Suprapubic skin (tissue), 4 donors: ENCODE measurements at regions not wholly inside any gene's neighbourhood (a gene's known extent, or its start where the extent isn't known, plus 50 kb on each side); places are given as distances from the start of the nearest gene placed in this dataset.

ENCODE experiments used
- DNase-seq, 2 donors: peaks; one replicate each; pipeline ENCODE4 v3.0.0-alpha.2; 2019; ENCODE audit warnings: low spot score in 2 of 2
- H3K27ac ChIP-seq: fragments of 200-600 bp; sonication (generic); one replicate; pipeline ENCODE4 v1.5.1; 2019
- H3K27me3 ChIP-seq: fragments of 200-600 bp; sonication (generic); one replicate; pipeline ENCODE4 v1.5.1; 2019
- H3K36me3 ChIP-seq: fragments of 200-600 bp; sonication (generic); one replicate; pipeline ENCODE4 v1.5.1; 2019
- H3K4me1 ChIP-seq: fragments of 200-600 bp; sonication (generic); one replicate; pipeline ENCODE4 v1.5.1; 2019
- H3K4me3 ChIP-seq: fragments of 200-600 bp; sonication (generic); one replicate; pipeline ENCODE4 v1.5.1; 2019; ENCODE audit warnings: mild to moderate bottlenecking
- H3K9me3 ChIP-seq: fragments of 200-600 bp; sonication (generic); one replicate; pipeline ENCODE4 v1.5.1; 2019
- CTCF ChIP-seq, 2 donors: fragments of 200-600 bp in 1 of 2; fragments of 450-650 bp in 1 of 2; sonication (generic) in 1 of 2; IDR thresholded peaks; one replicate each; pipeline ENCODE4 v1.5.1; 2016 to 2019; ENCODE audit warnings: antibody characterized with exemption in 2 of 2, mild to moderate bottlenecking in 1 of 2, moderate library complexity in 1 of 2
- EP300 ChIP-seq: sonication (generic); formaldehyde crosslinking; IDR thresholded peaks from one replicate; pipeline ENCODE4 v1.6.1; 2017; ENCODE audit warnings: antibody characterized with exemption
- POLR2A ChIP-seq, 2 donors: fragments of 450-650 bp; IDR thresholded peaks; one replicate each; pipeline ENCODE4 v1.6.1; 2017; ENCODE audit warnings: antibody characterized with exemption in 2 of 2, mild to moderate bottlenecking in 2 of 2, moderate library complexity in 2 of 2
- POLR2AphosphoS5 ChIP-seq, 3 donors: sonication (generic); formaldehyde crosslinking; IDR thresholded peaks; one replicate each; pipeline ENCODE4 v1.6.1; 2017; ENCODE audit warnings: antibody characterized with exemption in 3 of 3
- WGBS: methylation state at CpG from one replicate; pipeline ENCODE4 v1.1.5; 2018; 5-methylcytosine and 5-hydroxymethylcytosine counted together

DNA sequence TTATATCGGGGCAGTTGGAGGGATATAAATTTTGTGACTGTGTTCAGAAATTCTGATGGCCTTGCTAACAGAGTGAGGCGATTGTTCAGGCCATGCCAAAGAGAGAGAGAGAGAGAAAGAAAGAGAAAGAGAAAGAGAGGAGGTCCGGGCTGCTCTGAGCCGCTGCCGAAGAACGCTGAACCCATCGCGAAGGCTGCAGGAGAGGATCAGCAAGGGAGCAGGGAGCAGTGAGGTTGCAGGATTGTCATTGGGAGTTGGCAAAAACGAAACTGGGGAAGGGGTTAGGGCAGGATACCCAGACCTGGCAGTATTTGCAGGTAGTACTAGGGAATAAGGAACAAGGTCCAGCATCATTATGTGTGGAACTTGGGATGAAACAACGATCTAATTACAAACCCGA, 537.1 kb downstream of the INSC start:
- Histone ChIP-seq H3K4me1 (peaks cover 13% of the 10 kb centered on the region), H3K9me3 (no peaks in the 10 kb centered on the region), H3K4me3 (no peak overlapping the region), H3K27ac (no peak overlapping the region), H3K36me3 (no peaks in the 10 kb centered on the region), H3K27me3 (no peaks in the 10 kb centered on the region)
- TF ChIP-seq CTCF (IDR thresholded peaks at IDR 0.05): no peak
- TF ChIP-seq POLR2A (IDR thresholded peaks at IDR 0.05): no peak
- no peak for TF ChIP-seq EP300
- no peak for TF ChIP-seq POLR2AphosphoS5 (IDR thresholded peaks at IDR 0.05)
- no peak for DNase-seq
- 72% methylated on average over 11 of the region's 11 CpGs for WGBS

DNA sequence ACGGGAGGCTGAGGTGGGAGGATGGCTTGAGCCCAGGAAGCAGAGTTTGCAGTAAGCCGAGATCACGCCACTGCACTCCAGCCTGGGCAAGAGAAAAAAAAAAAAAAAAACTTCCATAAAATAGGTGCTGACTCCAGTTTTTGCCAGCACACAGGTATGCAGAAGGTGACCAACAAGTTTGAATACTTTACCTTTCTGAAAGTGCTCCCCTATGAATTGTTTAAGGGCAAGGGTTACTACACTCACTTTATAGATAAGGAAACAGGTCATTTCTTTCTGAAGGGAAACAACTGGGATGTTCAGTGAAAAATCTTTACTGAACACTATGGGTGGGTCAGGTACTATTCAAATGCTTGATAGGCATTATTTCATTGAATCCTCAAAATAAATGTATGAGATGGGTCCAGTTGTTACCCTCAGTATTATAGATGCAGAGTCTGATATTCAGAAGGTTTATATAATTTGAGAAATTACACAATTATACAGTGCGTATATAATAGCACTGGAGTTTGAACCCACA, 538.5 kb downstream of the INSC start:
- Histone ChIP-seq H3K4me3 (no peak overlapping the region), H3K9me3 (no peaks in the 10 kb centered on the region), H3K4me1 (peaks cover 13% of the 10 kb centered on the region), H3K36me3 (no peaks in the 10 kb centered on the region), H3K27me3 (no peaks in the 10 kb centered on the region), H3K27ac (no peak overlapping the region)
- DNase-seq: no peak
- TF ChIP-seq EP300 (no peak), POLR2A (IDR thresholded peaks at IDR 0.05) (no peak), POLR2AphosphoS5 (IDR thresholded peaks at IDR 0.05) (no peak), CTCF (IDR thresholded peaks at IDR 0.05) (no peak)
- 91% methylated on average over 4 of the region's 4 CpGs for WGBS

DNA sequence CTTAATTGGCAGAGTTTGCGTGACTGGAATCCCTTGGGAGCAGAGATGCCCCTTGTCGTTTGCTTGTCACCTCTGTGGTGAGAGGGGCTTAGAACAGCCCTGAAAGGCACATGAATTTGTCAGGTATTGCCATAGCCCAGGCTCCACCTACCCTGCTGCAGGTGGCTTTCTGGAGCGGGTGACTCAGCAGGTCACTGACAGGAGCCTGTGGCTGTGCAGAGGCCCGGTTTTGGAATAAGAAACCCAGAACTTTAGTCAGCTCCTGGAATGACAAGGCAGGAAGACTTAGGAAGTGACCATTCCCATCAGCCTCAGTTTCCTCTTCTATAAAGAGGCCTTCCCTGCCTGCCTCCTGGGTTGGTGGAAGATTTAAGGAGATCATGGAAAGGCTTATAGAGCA, 539.7 kb downstream of the INSC start:
- TF ChIP-seq POLR2AphosphoS5 (IDR thresholded peaks at IDR 0.05) (no peak), EP300 (no peak), CTCF (IDR thresholded peaks at IDR 0.05) (no peak), POLR2A (IDR thresholded peaks at IDR 0.05) (no peak)
- no peak for DNase-seq
- Histone ChIP-seq H3K27ac (no peak overlapping the region), H3K36me3 (no peaks in the 10 kb centered on the region), H3K4me1 (peaks cover 13% of the 10 kb centered on the region), H3K9me3 (no peaks in the 10 kb centered on the region), H3K27me3 (no peaks in the 10 kb centered on the region), H3K4me3 (no peak overlapping the region)
- WGBS: 59% methylated on average over 2 of the region's 4 CpGs

DNA sequence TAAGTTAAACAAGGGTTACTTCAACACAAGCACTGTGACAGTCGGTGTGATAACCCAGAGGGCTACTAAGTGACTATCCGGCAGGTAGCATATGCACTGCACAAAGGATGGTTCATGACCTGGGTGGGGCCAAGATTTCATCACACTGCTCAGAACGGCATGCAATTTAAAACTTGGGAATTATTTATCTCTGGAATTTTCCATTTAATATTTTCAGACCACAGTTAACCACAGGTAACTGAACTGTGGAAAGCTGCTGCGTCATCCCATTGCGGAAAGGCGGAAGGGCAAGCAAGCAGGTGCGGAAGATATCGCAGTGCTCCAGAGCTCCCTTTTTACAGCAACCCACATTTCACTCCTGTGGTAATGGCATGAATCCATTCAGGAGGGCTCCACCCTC, 540.8 kb downstream of the INSC start:
- no peaks in the 10 kb centered on the region for H3K27me3 ChIP-seq
- H3K27ac ChIP-seq: no peak overlapping the region
- no peak for DNase-seq
- H3K4me3 ChIP-seq: no peak overlapping the region
- H3K4me1 ChIP-seq: peaks cover 5% of the 10 kb centered on the region
- H3K9me3 ChIP-seq: no peaks in the 10 kb centered on the region
- H3K36me3 ChIP-seq: no peaks in the 10 kb centered on the region
- 72% methylated on average over 8 of the region's 8 CpGs for WGBS
- TF ChIP-seq EP300 (no peak), CTCF (IDR thresholded peaks at IDR 0.05) (no peak), POLR2AphosphoS5 (IDR thresholded peaks at IDR 0.05) (no peak), POLR2A (IDR thresholded peaks at IDR 0.05) (no peak)

DNA sequence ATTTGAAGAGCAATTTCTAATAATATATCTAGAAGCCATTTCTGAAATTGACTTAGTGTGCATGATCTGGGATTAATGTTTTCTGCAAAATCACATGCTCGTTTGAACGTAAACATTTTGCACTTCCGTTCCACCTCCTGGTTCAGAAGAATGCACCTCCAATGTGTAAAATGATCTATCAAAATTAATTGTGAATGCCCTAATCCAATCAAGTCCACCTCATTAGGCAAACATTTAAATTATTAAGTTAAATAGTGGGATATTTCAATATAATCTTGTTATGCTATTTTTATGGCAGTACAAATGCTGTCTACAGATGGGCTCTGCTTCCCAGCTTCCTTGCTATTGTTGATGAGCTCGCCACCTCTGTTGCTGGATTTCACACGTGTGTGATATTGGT, 542.5 kb downstream of the INSC start:
- 92% methylated on average over 5 of the region's 5 CpGs for WGBS
- TF ChIP-seq EP300 (no peak), CTCF (IDR thresholded peaks at IDR 0.05) (no peak), POLR2AphosphoS5 (IDR thresholded peaks at IDR 0.05) (no peak), POLR2A (IDR thresholded peaks at IDR 0.05) (no peak)
- no peak overlapping the region for H3K4me3 ChIP-seq
- H3K36me3 ChIP-seq: no peaks in the 10 kb centered on the region
- H3K9me3 ChIP-seq: no peaks in the 10 kb centered on the region
- DNase-seq: no peak
- no peaks in the 10 kb centered on the region for H3K4me1 ChIP-seq
- H3K27me3 ChIP-seq: no peaks in the 10 kb centered on the region
- no peak overlapping the region for H3K27ac ChIP-seq
